GM12878 (cell line): ENCODE measurements at regions not wholly inside any gene's neighbourhood (a gene's known extent, or its start where the extent isn't known, plus 50 kb on each side); places are given as distances from the start of the nearest gene placed in this dataset.

ENCODE experiments used
- ATAC-seq: fragments of 200-7000 bp; cut with Tn5 transposase; 3 replicates; pipeline ENCODE4 v1.9.1; 2020; ENCODE audit warnings: mild to moderate bottlenecking, moderate library complexity
- BruUV-seq: library from RNA; stranded (reverse); fragments of 400-500 nt; replicated peaks from 2 replicates; lab custom pipeline; 2021; lab: Mats Ljungman, UMichigan
- CTCF ChIA-PET: fragments of 300-600 bp; sonication (Branson Sonifier 250); formaldehyde crosslinking; extraction: SDS; loops from one replicate; lab custom pipeline; 2021; ENCODE audit warnings: inconsistent platforms; lab: Yijun Ruan, JAX
- POLR2A ChIA-PET: fragments of 350-600 bp; formaldehyde crosslinking; extraction: SDS; loops from one replicate; lab custom pipeline; 2021; ENCODE audit warnings: inconsistent platforms; lab: Charles Lee
- RAD21 ChIA-PET: fragments of 300-600 bp; sonication (Branson Sonifier 250); formaldehyde crosslinking; loops from one replicate; lab custom pipeline; 2023; ENCODE audit warnings: antibody characterized with exemption; ENCODE audit not compliant: unreplicated experiment; lab: Charles Lee
- SMC1A ChIA-PET: fragments of 300-600 bp; sonication (Branson Sonifier 250); formaldehyde crosslinking; loops from one replicate; lab custom pipeline; 2023; ENCODE audit not compliant: unreplicated experiment, uncharacterized antibody; lab: Charles Lee
- DNase-seq: peaks from one replicate; pipeline ENCODE4 v3.0.0-alpha.2; 2011; ENCODE audit warnings: low read depth, low spot score
- FAIRE-seq: peaks from 3 replicates; lab custom pipeline; 2011; peaks lifted over from hg19 to GRCh38; lab: Jason Lieb, UNC
- H2AFZ ChIP-seq: 2 replicates; pipeline ENCODE4 v1.6.0; 2011; ENCODE audit warnings: low read depth, low read length, control low read depth; ENCODE audit not compliant: control insufficient read depth
- H3K27ac ChIP-seq: 2 replicates; pipeline ENCODE4 v1.5.1; 2011; ENCODE audit warnings: control low read depth; ENCODE audit not compliant: control insufficient read depth, insufficient read depth
- H3K27me3 ChIP-seq, 2 experiments: replicated peaks in 1 of 2; 2 replicates each; pipeline versions ENCODE4 v1.6.0 to v1.6.1; 2011; ENCODE audit warnings: low read length in 1 of 2; ENCODE audit not compliant: control insufficient read depth in 2 of 2, insufficient read depth in 2 of 2
- H3K36me3 ChIP-seq, 2 experiments: 2 replicates each; pipeline ENCODE4 v1.5.1; 2011; ENCODE audit warnings: low read length in 1 of 2; ENCODE audit not compliant: control insufficient read depth in 2 of 2, insufficient read depth in 2 of 2
- H3K4me1 ChIP-seq: 2 replicates; pipeline ENCODE4 v1.6.1; 2011; ENCODE audit warnings: mild to moderate bottlenecking, low read length, moderate library complexity, mixed read lengths; ENCODE audit not compliant: control insufficient read depth, insufficient read depth
- H3K4me2 ChIP-seq: 2 replicates; pipeline ENCODE4 v1.6.0; 2011; ENCODE audit warnings: control low read depth; ENCODE audit not compliant: control insufficient read depth, insufficient read depth
- H3K4me3 ChIP-seq: fragments of 200-600 bp; sonication (generic); 2 replicates; pipeline ENCODE4 v1.5.1; 2016
- H3K79me2 ChIP-seq: 2 replicates; pipeline ENCODE4 v1.6.0; 2011; ENCODE audit warnings: low read length; ENCODE audit not compliant: control insufficient read depth, insufficient read depth
- H3K9ac ChIP-seq: 2 replicates; pipeline ENCODE4 v1.8.0; 2011; ENCODE audit warnings: low read length, control low read depth, mixed read lengths; ENCODE audit not compliant: control insufficient read depth, insufficient read depth
- H3K9me3 ChIP-seq: replicated peaks from 3 replicates; pipeline ENCODE4 v1.5.1; 2011; ENCODE audit warnings: mild to moderate bottlenecking, low read length; ENCODE audit not compliant: control insufficient read depth, insufficient read depth
- H4K20me1 ChIP-seq: 2 replicates; pipeline ENCODE4 v1.6.0; 2011; ENCODE audit not compliant: control insufficient read depth, insufficient read depth
- BCL11A ChIP-seq: IDR thresholded peaks from 2 replicates; pipeline ENCODE4 v1.6.1; 2011; ENCODE audit warnings: low read depth, low read length
- CUX1 ChIP-seq: IDR thresholded peaks from 2 replicates; pipeline ENCODE4 v1.6.1; 2012; ENCODE audit warnings: improper control_type of control experiment, low read depth, low read length; ENCODE audit not compliant: insufficient replicate concordance
- IRF5 ChIP-seq: fragments of 450-650 bp; IDR thresholded peaks from 2 replicates; pipeline ENCODE4 v1.6.1; 2017; ENCODE audit warnings: borderline replicate concordance
- JUNB ChIP-seq: IDR thresholded peaks from 2 replicates; pipeline ENCODE4 v1.6.1; 2016; ENCODE audit warnings: antibody characterized with exemption, mild to moderate bottlenecking
- KDM1A ChIP-seq: fragments of 200-600 bp; sonication (generic); IDR thresholded peaks from 2 replicates; pipeline ENCODE4 v1.6.1; 2016; ENCODE audit warnings: borderline replicate concordance
- MYB ChIP-seq: fragments of 150-350 bp; IDR thresholded peaks from 2 replicates; pipeline ENCODE4 v1.6.1; 2014; ENCODE audit warnings: mild to moderate bottlenecking, low read depth, low read length, borderline replicate concordance
- SKIL ChIP-seq: fragments of 450-650 bp; IDR thresholded peaks from 2 replicates; pipeline ENCODE4 v1.6.1; 2017; ENCODE audit warnings: mild to moderate bottlenecking, low read depth, inconsistent platforms; ENCODE audit not compliant: poor library complexity, severe bottlenecking
- SUPT20H ChIP-seq: IDR thresholded peaks from 2 replicates; pipeline ENCODE4 v1.6.1; 2011; ENCODE audit warnings: low read depth, mild to moderate bottlenecking, low read length, moderate library complexity, borderline replicate concordance; ENCODE audit not compliant: control insufficient read depth
- TCF3 ChIP-seq: IDR thresholded peaks from 2 replicates; pipeline ENCODE4 v1.6.1; 2012; ENCODE audit warnings: low read depth, mild to moderate bottlenecking, low read length, borderline replicate concordance; ENCODE audit not compliant: insufficient read depth
- WRNIP1 ChIP-seq: IDR thresholded peaks from 2 replicates; pipeline ENCODE4 v1.6.1; 2011; ENCODE audit warnings: low read depth, low read length, improper control_type of control experiment, borderline replicate concordance
- ZNF207 ChIP-seq: fragments of 450-650 bp; IDR thresholded peaks from 2 replicates; pipeline ENCODE4 v1.6.1; 2014; ENCODE audit warnings: antibody characterized with exemption, mild to moderate bottlenecking, borderline replicate concordance
- ZNF384 ChIP-seq: IDR thresholded peaks from 2 replicates; pipeline ENCODE4 v1.6.1; 2012; ENCODE audit warnings: low read depth, mild to moderate bottlenecking, low read length, improper control_type of control experiment, borderline replicate concordance
- ZSCAN29 ChIP-seq: fragments of 450-650 bp; IDR thresholded peaks from 2 replicates; pipeline ENCODE4 v1.6.1; 2017; ENCODE audit warnings: mild to moderate bottlenecking, moderate library complexity
- WGBS: methylation state at CpG from one replicate; pipeline ENCODE4 v1.1.6; 2016; ENCODE audit warnings: low lambda C conversion rate; ENCODE audit not compliant: insufficient replicate concordance, insufficient coverage; ENCODE audit errors: missing lambda C conversion rate; 5-methylcytosine and 5-hydroxymethylcytosine counted together
- in situ Hi-C: fragments of 300-500 bp; cut with MboI; formaldehyde crosslinking; loops from 9 replicates; pipeline ENCODE4 v1.14.3; 2018; ENCODE audit warnings: mixed read lengths
- intact Hi-C: fragments of 100-400 bp; cut with micrococcal nuclease; formaldehyde crosslinking; loops from one replicate; pipeline ENCODE4 v1.14.2; 2022; ENCODE audit not compliant: unreplicated experiment

- POLR2A ChIA-PET = interaction anchor here (0.6 kb wide), 1 partner anchor 97 kb away, joined by 3 read pairs; no protein-coding TSS in a partner anchor
- H3K4me3 ChIP-seq = no peak overlapping the region
- no peak overlapping the region for H3K9ac ChIP-seq
- FAIRE-seq = no peak
- H3K4me1 ChIP-seq = peaks cover 5% of the 10 kb centered on the region
- no peaks in the 10 kb centered on the region; a peak in 1 of 4 replicates for H3K36me3 ChIP-seq
- in situ Hi-C loops (no loop called here), intact Hi-C loops (no loop called here)
- ATAC-seq = no peak
- WGBS = 96% methylated on average over 7 of the region's 7 CpGs
- no peaks in the 10 kb centered on the region for H3K79me2 ChIP-seq
- H2AFZ ChIP-seq = no peak overlapping the region
- CTCF ChIA-PET = interaction anchor here (1.2 to 4.7 kb wide), 2 partner anchors 12 to 1047 kb away, joined by 3 to 27 read pairs; no protein-coding TSS in a partner anchor
- DNase-seq = no peak
- no TSS peak for BruUV-seq
- no peak overlapping the region for H3K4me2 ChIP-seq
- no peaks in the 10 kb centered on the region; the same call in 2 of the 3 replicates for H3K9me3 ChIP-seq
- RAD21 ChIA-PET = interaction anchor here (1.0 to 2.8 kb wide), 3 partner anchors 11 to 121 kb away, joined by 3 to 14 read pairs (median 10); no protein-coding TSS in a partner anchor
- H3K27ac ChIP-seq = no peak overlapping the region
- no peaks in the 10 kb centered on the region for H4K20me1 ChIP-seq
- H3K27me3 ChIP-seq = no peaks in the 10 kb centered on the region
- SMC1A ChIA-PET = interaction anchor here (0.6 to 1.2 kb wide), 3 partner anchors 11 to 359 kb away, joined by 3 to 6 read pairs (median 4); no protein-coding TSS in a partner anchor
- TF ChIP-seq JUNB = no peak
- no peak for TF ChIP-seq ZNF384
- no peak for TF ChIP-seq CUX1
- TF ChIP-seq MYB = no peak
- no peak for TF ChIP-seq KDM1A
- no peak for TF ChIP-seq BCL11A
- TF ChIP-seq SKIL = no peak
- TF ChIP-seq TCF3 = no peak
- TF ChIP-seq WRNIP1 = no peak
- no peak for TF ChIP-seq SUPT20H
- no peak for TF ChIP-seq IRF5
- TF ChIP-seq ZSCAN29 = no peak
- no peak for TF ChIP-seq ZNF207
Measured at GRCh38 chr6:87820343-87820984, 118.4 kb upstream of the AKIRIN2 start.
